Pons (tissue), 1 donor: ENCODE measurements at regions not wholly inside any gene's neighbourhood (a gene's known extent, or its start where the extent isn't known, plus 50 kb on each side); places are given as distances from the start of the nearest gene placed in this dataset.
"Not testable (repeated sequence)": the region's sequence is repeated elsewhere in the genome, so short reads cannot be mapped to it uniquely, and the experiment has no call there.

Source experiments
- DNase-seq: peaks from one replicate; pipeline ENCODE4 v3.0.0-alpha.2; 2016; ENCODE audit warnings: low spot score

DNA sequence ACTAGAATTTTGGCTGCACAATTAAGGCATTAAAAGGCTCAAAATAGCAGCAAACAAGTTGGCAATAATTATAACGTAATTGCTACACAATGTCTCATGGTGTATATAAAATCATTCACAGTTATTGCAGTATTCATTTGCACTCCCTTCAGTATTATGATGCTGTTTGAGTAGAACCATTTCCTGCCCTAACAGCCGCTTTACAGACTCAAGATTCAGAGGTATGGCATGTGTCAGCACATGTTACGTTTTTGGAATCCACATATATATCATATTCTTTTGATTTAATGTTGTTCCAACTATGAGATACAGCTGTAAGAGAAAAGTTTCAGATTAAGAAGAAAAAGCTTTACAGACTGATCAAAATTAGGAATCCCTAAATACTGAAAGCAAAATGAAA is 56.3 kb upstream of the NCKAP5 start:
- no peak for DNase-seq

DNA sequence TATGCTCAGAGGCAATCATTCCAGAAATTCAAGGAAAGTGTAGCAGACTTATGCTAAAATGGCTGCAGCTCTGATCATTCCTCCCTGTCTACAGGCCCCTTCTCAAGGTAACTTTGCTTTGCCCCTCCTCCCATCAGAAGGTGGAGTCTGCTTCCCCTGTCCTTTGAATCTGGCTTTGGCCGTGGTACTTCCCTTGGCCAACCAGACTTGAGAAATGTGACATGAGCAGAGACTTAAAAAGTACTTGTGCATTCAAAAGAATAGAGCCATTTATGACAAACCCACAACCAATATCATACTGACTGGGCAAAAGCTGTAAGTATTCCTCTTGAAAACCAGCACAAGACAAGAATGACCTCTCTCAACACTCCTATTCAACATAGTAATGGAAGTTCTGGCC is 59.5 kb upstream of the NCKAP5 start:
- DNase-seq, result no peak

DNA sequence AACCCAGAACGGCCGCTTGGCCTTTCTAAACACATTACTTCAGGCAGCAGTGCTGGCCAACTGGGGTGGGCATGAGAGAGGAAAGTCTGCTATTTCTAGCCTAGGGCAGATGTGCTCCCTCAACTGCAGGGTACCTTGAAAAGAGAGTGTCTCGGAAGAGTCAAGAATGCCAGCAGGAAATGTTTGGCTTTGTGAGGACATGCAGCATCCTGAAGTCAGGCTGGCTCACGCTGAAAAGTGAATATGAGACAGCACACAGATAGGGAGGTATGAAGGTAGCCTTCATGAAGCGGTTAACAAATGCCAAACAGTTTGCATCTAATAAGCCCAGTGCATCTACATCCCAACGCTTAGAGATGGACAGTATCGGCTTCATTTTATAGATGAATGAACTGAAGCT is 65.0 kb upstream of the NCKAP5 start:
- DNase-seq, result no peak

DNA sequence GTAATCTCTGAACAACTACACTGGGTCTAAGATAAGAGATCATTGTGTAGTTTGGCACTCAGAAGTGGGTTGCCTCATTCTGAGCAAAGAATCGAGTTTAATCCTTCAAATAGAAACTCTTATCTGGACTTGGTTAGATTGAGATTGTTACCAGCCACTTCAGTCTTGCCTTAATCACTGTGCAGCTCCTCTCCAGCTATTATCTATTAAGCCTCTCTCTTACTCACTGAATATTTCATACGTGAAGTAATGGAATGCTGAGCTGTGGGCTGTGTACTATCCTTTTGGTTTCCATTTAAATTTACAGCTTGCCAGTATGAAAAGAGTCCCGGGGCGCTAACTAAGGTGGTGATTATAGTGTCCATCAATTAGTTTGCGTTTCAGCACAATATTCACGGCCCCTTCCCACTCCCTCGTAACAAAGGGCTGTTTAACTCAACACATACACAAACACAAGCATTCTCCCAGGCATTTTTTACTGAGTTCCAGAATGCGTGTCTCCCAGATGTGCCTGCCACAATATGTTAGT is 65.7 kb upstream of the NCKAP5 start:
- DNase-seq, result peak; percentile 53

DNA sequence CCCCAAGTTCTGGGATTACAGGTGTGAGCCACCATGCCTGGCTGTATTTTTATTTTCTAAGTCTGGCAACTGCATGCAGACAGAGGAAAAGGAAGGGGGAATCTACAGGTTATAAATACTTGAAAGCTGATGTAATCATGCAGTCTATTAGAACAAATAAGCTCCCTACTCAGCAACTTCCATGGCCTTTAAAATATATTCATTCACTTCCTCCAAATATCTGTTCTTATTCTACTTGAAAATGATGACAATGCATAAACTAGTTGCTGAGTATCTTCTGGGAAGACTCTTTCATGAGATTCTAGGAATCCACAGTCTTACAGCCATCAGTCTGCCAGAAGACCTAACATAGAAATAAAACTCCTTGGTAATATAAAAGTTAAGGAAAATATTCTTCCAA is 66.9 kb upstream of the NCKAP5 start:
- no peak for DNase-seq

DNA sequence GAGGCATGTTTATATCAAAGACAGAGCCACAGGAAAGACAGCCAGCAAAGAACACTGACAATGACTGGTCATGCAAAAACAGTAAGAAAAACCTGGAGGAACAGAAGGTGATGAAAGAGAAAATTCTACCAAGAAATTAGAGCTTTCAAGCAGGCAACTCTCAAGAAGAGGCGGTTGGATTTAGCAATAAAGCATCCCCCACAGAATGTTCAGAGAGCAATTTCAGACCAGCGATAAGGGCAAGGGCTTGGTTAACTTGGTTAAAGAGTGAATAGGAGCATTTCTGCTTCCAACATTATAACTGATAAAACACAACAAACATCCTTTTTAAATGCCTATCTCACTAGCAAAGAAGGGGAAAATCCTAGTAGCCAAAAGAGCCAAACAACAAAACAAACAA is 68.0 kb upstream of the NCKAP5 start:
- DNase-seq, result peak; percentile 17

DNA sequence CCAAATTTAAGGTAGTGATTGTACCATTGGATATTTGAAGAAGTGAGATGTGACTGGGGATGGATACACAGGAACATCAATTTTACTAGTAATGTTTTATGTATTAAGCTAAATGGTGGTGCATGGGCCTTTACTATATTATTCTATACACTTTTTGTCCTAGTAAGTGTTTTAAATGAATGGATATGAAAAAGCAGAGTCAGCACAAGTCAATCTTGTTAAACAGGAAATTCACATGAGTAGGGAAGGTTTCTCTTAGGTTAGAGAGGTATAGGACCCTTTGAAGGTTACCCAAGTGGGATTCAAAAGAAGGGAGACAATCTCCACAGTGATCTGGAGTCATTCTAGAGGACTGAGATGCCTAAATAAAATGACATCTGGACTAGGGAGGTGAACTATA is 71.8 kb upstream of the NCKAP5 start:
- DNase-seq, result peak; percentile 26

DNA sequence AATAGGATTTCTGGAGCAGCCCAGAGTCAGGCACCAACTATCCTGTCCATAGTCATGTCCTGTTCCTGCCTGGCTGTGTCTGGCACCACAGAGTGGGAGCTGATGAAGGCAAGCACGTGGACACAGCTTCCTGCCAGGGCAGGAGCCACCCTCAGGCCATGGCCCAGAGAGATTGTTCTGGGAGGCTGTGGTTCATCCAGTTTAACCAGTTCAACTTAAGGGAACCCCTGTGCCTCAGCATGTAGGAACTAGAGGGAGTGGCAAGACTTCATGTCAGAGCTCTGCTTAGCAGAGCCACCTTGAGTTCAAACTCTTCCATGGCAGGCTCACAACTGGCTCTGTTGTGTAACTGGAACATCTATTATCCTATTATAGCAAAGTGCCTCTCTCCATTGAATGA is 73.2 kb upstream of the NCKAP5 start:
- DNase-seq, result peak; percentile 93

DNA sequence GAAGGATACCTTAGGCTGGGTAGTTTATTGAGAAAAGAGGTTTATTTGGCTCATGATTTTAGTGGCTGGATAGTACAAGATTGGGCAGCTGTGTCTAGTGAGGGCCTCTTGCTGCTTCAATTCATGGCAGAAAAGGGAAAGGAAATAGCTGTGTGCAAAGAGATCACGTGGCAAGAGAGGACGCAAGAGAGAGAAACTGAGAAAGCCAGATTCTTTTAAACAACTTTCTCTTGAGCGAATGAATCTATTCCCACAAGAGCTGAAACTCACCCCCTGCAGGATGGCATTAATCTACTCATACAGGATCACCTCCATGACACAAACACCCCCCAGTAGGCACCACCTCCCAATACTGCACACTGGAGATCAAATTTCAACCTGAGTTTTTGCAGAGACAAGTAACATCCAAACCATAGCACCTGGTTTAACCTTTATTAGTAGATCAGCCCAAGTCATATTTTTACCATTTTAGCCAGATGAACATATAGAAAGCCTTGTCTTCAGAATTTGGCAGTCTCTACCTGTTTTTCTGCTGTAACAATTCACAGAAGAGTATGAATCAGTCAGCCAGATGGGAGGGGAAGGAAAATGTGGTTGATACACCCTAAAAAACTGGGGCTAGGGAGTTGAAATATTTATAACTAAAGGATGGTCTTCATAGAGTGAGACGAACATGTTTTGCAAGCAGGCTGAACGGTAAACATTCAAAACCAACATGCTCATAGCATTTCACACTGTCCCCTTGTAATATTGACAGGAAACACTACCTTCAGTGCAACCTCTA is 73.9 kb upstream of the NCKAP5 start:
- peak; percentile 54 for DNase-seq

DNA sequence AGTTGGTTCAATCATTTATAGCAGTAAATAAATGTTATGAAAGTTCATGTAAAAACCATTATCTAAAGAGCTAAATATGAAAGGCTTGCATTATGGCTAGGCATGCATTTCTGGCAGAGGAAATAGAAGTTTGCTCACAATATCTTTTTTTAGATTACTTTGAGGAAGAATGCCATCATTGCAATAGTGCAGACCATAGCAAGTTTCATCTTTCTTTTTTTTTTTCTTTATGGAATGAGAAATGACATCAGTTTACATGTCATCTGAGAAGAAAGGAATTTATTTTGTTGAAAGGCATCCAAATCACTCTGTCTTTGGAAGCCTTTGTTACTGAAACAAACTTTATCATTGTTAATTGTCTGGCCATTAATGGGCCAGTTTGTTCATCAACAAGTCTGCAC is 74.5 kb upstream of the NCKAP5 start:
- peak; percentile 95 for DNase-seq

DNA sequence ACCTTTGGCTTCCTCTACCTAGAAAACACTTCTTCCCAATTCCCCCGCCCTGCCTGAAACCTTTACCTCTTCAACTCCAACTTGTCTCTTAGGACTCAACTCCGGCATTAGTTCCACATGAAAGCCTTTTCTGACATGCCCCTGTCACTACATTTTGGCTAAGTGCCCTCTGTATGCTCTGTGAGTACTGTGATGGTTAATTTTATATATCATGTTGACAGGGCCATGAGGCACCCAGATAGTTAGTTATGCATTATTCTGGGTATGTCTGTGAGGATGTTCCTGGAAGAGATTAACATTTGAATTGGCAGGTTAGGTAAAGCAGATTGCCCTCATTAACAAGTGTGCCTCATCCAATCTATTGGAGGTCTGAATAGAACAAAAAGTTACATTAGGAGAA is 75.6 kb upstream of the NCKAP5 start:
- peak; percentile 12 for DNase-seq

DNA sequence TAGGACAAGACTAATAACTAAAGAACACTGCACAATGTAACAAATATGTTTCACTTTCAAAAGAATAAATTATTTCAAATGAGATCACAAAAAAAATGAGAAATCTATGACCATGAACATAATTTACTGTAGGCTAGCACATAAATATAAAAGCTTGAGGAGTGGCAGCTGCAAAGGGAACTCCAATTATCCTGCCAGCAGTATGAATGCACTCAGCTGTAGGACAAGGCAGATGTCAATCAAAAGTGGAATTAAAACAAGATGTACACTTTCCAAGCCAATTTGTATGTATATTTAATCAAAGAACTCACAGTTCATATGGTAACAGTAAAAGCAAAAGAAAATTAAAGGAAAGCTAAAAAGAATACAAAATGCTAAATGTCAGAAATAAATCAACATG is 76.6 kb upstream of the NCKAP5 start:
- no peak for DNase-seq

DNA sequence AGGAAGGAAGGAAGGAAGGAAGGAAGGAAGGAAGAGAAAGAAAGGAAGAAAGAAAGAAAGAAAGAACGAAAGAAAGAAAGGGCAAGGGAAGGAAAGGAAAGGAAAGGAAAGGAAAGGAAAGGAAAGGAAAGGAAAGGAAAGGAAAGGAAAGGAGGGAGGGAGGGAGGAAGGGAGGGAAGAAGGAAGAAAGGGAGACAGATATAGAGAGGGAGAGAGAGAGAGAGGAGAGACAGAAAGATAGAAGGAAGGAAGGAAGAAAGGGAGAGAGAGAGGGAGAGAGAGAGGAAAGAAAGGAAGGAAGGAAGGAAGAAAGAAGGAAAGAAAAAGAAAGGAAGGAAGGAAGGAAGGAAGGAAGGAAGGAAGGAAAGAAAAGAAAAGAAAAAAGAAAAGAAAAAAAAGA is 79.1 kb upstream of the NCKAP5 start:
- not testable (repeated sequence) for DNase-seq

DNA sequence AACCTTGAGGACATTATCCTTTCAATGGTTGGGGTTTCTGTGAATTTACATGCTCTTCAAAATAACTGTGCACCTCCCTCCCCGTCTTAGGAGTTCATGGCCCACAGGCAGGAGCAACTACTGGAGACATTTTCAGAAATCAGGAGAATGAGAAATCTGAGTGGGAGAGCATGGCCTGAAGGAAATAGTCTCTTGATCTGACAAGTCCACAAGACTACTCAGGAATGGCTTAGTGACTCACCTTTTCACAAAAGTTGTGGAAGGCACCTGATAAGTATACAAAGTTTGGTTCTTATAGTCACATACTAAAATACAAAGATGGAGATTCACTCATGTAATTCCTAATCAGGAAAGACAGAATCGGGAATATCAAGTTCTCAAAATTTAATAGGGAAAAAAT is 83.6 kb upstream of the NCKAP5 start:
- no peak for DNase-seq

DNA sequence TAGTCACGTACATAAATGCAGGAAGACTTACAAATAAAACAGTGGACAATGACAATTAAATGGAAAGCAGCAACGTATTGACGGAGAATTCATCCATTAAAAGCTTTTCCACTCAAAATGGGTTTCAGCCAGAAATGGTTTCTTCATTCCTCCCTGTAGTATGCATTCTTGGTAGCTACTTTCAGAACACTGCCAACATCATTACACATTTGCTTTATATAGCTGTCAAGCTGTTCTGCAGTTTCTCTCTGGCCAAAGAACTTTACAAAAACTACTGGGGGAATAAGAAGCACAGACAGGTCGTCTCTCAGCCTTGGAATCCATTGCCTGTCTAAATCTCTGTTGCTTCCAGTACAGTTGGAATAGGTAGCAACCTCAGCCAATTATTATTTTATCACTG is 84.1 kb upstream of the NCKAP5 start:
- DNase-seq, result peak; percentile 19

DNA sequence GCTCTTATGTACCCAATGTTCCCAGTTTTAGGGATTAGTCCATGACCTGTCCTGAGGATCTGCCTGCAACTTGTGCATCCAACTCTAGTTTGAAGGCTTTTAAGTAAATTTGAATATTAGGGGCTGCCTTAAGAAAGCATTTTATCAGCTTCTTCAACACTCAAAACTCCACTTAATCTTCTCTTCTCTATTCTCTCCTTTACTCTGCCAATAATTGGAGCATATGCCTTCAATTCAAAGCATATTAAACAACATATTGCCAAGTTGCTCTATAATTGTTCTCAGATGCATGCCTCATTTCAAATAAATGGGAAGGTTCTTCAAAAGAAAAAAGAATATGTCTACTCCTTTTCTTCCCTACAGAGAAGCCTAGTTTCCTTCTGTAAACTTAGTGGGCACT is 84.8 kb upstream of the NCKAP5 start:
- no peak for DNase-seq

DNA sequence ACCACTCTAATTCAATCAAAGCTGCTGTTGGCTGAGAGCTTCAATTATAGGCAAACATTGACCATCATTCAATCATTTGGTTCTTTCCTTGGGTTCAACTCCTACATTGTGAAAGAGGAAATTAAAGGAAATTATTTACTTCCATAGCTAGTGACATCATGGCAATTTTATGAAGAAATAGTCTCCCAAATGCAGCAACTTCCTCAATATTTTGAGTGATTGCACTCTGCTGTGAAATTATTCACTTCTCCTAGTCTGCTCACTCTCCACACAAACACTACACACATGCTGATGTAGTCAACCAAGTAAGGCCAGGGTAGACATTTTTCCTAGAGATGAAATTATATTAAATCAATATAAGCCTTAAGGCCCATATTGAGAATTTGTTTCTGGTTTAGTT is 86.7 kb upstream of the NCKAP5 start:
- DNase-seq, result no peak

DNA sequence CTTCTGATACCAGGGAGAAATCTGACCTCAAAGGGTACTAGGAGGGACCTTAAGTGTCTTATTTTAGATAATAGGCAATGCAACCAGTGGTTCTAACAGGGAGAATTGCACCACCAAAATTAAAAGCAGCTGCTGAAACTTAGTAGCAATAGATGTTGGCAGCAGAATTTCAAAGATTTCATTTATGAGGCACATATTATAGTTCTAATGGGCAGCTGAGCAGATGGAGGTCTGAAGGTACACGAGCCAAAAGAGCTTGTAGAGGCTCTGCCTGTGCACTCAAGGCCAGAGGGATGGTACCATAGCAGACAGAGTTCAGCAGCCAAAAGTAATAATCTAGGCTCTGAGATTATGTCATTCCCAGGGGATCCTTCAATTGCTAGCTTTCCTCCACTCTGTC is 87.3 kb upstream of the NCKAP5 start:
- no peak for DNase-seq

DNA sequence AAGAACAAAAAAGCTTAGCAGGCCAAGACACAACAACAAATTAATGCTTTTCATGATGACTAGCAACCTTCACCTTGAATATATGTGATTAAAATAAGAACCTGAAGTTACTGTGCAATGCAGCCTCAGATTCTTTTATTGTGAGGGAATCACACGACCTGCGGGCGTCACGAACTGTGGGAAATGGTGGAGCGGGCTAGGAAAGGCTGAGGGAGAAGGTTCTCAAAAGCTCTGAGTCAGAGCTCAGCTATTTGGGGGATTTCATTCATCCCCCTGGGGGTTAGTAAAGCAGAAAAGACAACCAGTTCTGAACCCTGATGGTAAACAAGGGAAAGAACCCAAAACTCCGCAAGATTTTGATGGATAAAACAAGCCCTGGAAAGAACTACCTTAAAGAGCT is 89.3 kb upstream of the NCKAP5 start:
- no peak for DNase-seq

DNA sequence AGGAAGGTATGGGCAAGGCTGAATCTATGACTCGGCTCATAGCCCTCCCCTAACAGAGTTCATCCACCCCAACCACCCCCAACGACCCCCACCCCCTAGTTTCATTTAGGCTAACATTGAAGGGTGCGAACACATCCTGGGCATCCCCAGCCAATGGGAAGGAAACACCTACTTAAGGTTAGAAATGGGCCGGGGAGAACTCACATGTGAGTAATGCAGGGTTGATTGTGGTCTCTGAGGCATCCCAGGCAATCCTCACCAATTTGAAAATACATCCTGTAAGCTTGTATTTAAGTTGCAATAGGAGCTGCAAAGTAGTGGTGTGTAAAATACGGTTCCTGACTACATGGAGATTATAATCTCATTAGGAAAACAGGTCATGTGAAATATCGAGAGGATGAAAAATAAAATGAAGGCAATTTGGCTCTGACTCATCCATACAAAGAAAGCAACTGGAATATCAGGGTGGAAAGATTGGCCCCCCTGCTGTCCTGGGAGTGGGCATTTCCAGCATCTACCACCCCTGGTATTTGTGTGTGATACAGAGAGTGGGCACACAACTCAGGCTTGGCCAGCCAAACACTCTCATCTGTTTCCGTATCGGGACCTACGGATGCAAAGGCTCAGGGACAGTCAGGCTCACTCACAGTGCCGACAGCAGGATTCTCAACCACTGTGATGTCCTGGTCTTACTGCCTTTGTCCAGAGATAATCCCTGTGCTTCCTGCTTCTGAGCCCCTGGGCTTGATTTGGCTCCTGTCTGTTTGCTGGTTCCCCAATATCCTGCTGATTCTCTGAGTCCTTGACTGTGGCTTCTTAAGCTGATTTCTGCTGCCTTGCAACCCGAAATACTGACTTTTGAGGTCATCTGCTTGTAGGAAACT is 90.0 kb upstream of the NCKAP5 start:
- no peak for DNase-seq

DNA sequence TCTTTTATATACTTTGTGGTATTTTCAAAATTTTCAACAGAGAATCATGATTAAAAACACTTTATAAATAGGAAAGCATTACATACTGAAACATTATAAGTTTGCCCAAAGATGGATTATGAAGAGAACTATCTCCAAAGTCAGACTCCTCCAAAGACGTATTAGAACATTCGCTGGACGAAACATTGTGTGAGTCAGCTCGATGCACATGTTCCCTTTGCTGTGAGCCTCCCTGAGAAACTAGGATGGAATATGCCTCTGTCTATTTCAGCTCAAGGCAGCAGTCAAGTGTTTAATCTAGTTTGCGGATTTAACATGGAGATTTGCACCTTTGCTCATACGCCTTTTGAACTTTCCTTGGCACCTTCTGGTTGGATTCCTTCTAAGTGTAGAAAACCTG is 92.2 kb upstream of the NCKAP5 start:
- DNase-seq, result no peak

DNA sequence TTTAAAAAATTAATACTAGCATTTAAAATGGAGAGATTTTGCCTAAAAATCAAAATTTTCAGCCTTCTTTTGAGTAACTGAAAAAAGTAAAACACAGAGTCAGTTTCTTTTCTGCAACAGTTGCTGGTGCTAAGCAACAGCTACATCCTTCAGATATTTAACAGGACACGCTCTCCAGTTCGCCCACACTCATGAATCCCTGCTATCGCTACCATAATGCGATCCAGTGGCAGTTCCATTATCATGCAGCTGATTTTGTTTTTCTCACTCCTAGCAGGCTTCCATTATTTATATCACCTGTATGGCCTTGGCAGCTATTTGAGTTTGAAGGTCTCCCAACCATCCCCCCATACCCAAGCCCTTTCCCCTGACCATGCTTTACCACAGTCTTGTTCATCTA is 93.1 kb upstream of the NCKAP5 start:
- DNase-seq, result no peak

DNA sequence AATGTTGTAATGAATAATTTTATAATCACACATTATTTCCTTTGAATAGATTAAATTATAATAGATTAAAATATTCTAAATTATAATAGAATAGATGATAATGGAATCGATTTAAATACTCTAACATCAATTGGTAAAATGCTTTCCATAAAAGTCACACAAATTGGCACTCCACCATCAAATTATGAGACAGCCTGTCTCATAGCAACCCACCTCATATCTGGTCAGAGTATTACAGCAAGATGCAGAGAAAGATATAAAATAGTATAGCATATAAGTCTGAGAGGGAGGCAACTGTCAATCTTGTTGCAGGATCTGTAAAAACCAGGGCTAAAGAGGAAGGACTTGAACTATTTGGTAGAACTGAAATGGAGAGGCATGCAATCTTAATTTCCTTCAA is 98.4 kb upstream of the NCKAP5 start:
- no peak for DNase-seq
